ENCODE measurements at regions not wholly inside any gene's neighbourhood (a gene's known extent, or its start where the extent isn't known, plus 50 kb on each side); places are given as distances from the start of the nearest gene placed in this dataset.

DNA sequence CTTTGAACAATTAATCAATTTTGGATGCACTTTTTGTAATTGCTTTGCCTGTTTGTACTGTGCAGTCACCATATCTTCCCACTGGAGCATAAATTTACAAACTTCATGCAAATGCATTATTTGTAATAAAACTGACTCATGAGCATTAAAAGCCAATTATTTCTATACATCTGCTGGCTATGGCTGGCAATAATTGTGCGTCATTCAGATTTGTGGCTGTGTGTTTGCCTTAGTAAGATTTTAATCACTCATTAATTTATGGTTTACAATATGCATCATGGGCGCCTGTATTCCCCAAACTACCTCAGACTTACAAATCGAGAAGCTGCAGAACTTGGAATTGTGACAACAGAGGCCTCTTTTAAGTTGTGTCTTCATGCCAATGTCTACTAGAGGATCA, 132.4 kb upstream of the TRIB2 start:
- CTCF ChIA-PET: no interaction called here
- TF ChIP-seq PBX3 (IDR thresholded peaks at IDR 0.05): no peak
- TF ChIP-seq RFX5 (IDR thresholded peaks at IDR 0.05): no peak
- no peak for TF ChIP-seq GATA3 (IDR thresholded peaks at IDR 0.05; ENCODE audit: borderline replicate concordance)
- TF ChIP-seq EHF (CRISPR knock-in tag; IDR thresholded peaks at IDR 0.05): no peak
- no peak for TF ChIP-seq NFE2L2 (conservative IDR thresholded peaks at IDR 0.05; ENCODE audit: low read length)
- TF ChIP-seq, protein P1, sequence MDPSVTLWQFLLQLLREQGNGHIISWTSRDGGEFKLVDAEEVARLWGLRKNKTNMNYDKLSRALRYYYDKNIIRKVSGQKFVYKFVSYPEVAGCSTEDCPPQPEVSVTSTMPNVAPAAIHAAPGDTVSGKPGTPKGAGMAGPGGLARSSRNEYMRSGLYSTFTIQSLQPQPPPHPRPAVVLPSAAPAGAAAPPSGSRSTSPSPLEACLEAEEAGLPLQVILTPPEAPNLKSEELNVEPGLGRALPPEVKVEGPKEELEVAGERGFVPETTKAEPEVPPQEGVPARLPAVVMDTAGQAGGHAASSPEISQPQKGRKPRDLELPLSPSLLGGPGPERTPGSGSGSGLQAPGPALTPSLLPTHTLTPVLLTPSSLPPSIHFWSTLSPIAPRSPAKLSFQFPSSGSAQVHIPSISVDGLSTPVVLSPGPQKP (IDR thresholded peaks at IDR 0.05; ENCODE audit: low read depth, low read length): no peak
- Histone ChIP-seq H3K4me2 (no peak overlapping the region), H3K9me3 (no peaks in the 10 kb centered on the region), H3K4me3 (no peak overlapping the region), H3K27ac (no peak overlapping the region), H3K4me1 (no peaks in the 10 kb centered on the region)
- DNase-seq (ENCODE audit: low read depth in 1 of 2, low spot score in 1 of 2): no peak
- 1% methylated on average over 3 of the region's 3 CpGs for WGBS (ENCODE audit: missing lambda C conversion rate)
- FAIRE-seq: no peak
- no peak for ATAC-seq
- POLR2A ChIA-PET: no interaction called here

- Histone ChIP-seq H3K4me1 (no peaks in the 10 kb centered on the region), H3K4me2 (no peak overlapping the region), H3K27ac (no peak overlapping the region), H3K4me3 (no peak overlapping the region), H3K9me3 (no peaks in the 10 kb centered on the region)
- no peak for ATAC-seq
- no peak for DNase-seq (ENCODE audit: low read depth in 1 of 2, low spot score in 1 of 2)
- 35% methylated on average over 2 of the region's 2 CpGs for WGBS (ENCODE audit: missing lambda C conversion rate)
- CTCF ChIA-PET: interaction anchor here (1.3 kb wide), 1 partner anchor 101 kb away, joined by 3 read pairs; no protein-coding TSS in a partner anchor
- TF ChIP-seq TP53 (CRISPR knock-in tag; IDR thresholded peaks at IDR 0.05): no peak
- no peak for TF ChIP-seq HES2 (IDR thresholded peaks at IDR 0.05)
- TF ChIP-seq CBX2 (IDR thresholded peaks at IDR 0.05; ENCODE audit: borderline replicate concordance, low read depth): no peak
- no peak for TF ChIP-seq EP300 (IDR thresholded peaks at IDR 0.05)
- TF ChIP-seq TFCP2L1 (CRISPR knock-in tag; IDR thresholded peaks at IDR 0.05): no peak
- TF ChIP-seq, protein P1 (IDR thresholded peaks at IDR 0.05; ENCODE audit: low read depth, low read length): no peak
- TF ChIP-seq CBX8 (IDR thresholded peaks at IDR 0.05): no peak
- no peak for TF ChIP-seq HEYL (CRISPR knock-in tag; IDR thresholded peaks at IDR 0.05)
- TF ChIP-seq, protein P2, sequence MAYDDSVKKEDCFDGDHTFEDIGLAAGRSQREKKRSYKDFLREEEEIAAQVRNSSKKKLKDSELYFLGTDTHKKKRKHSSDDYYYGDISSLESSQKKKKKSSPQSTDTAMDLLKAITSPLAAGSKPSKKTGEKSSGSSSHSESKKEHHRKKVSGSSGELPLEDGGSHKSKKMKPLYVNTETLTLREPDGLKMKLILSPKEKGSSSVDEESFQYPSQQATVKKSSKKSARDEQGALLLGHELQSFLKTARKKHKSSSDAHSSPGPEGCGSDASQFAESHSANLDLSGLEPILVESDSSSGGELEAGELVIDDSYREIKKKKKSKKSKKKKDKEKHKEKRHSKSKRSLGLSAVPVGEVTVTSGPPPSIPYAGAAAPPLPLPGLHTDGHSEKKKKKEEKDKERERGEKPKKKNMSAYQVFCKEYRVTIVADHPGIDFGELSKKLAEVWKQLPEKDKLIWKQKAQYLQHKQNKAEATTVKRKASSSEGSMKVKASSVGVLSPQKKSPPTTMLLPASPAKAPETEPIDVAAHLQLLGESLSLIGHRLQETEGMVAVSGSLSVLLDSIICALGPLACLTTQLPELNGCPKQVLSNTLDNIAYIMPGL (CRISPR knock-in tag; IDR thresholded peaks at IDR 0.05; ENCODE audit: borderline replicate concordance): no peak
- TF ChIP-seq BCL3 (IDR thresholded peaks at IDR 0.05): no peak
- TF ChIP-seq FOSB (CRISPR knock-in tag; IDR thresholded peaks at IDR 0.05): no peak
- TF ChIP-seq, protein P3, sequence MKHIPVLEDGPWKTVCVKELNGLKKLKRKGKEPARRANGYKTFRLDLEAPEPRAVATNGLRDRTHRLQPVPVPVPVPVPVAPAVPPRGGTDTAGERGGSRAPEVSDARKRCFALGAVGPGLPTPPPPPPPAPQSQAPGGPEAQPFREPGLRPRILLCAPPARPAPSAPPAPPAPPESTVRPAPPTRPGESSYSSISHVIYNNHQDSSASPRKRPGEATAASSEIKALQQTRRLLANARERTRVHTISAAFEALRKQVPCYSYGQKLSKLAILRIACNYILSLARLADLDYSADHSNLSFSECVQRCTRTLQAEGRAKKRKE (CRISPR knock-in tag; IDR thresholded peaks at IDR 0.05; ENCODE audit: low read depth): no peak
- TF ChIP-seq BHLHE40 (IDR thresholded peaks at IDR 0.05; ENCODE audit: low read depth, low read length): no peak
- no peak for TF ChIP-seq RARB (CRISPR knock-in tag; IDR thresholded peaks at IDR 0.05)
- POLR2A ChIA-PET: no interaction called here
- FAIRE-seq: no peak
These were observed 131.0 kb upstream of the TRIB2 start for GRCh38 chr2:12585784-12586183.

Measured in A549 (cell line).